Fibroblast of skin of left biceps (primary cell): ENCODE measurements at regions not wholly inside any gene's neighbourhood (a gene's known extent, or its start where the extent isn't known, plus 50 kb on each side); places are given as distances from the start of the nearest gene placed in this dataset.

Experiments
- DNase-seq, 2 experiments: peaks; one replicate each; pipeline ENCODE4 v3.0.0-alpha.2; 2013; ENCODE audit warnings: low read depth in 2 of 2

GRCh38 chr18:41754332-41754731, 200.7 kb upstream of the PIK3C3 start:
- no peak for DNase-seq

- no peak for DNase-seq
Measured at GRCh38 chr18:41753826-41754225, 201.2 kb upstream of the PIK3C3 start.

- no peak for DNase-seq
Measured at GRCh38 chr18:41752826-41753225, 202.2 kb upstream of the PIK3C3 start.

- DNase-seq = no peak
Measured at GRCh38 chr18:41751652-41752051, 203.4 kb upstream of the PIK3C3 start.

GRCh38 chr18:41751161-41751560, 203.9 kb upstream of the PIK3C3 start:
- DNase-seq = no peak

GRCh38 chr18:41747723-41748242, 207.3 kb upstream of the PIK3C3 start:
- no peak for DNase-seq

- DNase-seq = peak in 1 of 2 experiments; percentile 15
Measured at GRCh38 chr18:41745166-41746049, 209.6 kb upstream of the PIK3C3 start.

- no peak for DNase-seq
Measured at GRCh38 chr18:41744421-41745030, 210.5 kb upstream of the PIK3C3 start.

GRCh38 chr18:41737218-41737617, 217.8 kb upstream of the PIK3C3 start:
- DNase-seq = no peak

- DNase-seq = no peak
Measured at GRCh38 chr18:41734917-41735316, 220.1 kb upstream of the PIK3C3 start.

GRCh38 chr18:41732356-41732755, 222.7 kb upstream of the PIK3C3 start:
- no peak for DNase-seq

- DNase-seq = no peak
Measured at GRCh38 chr18:41731884-41732283, 223.2 kb upstream of the PIK3C3 start.

GRCh38 chr18:41724195-41724594, 230.8 kb upstream of the PIK3C3 start:
- no peak for DNase-seq

- no peak for DNase-seq
Measured at GRCh38 chr18:41721103-41721790, 233.8 kb upstream of the PIK3C3 start.

GRCh38 chr18:41720226-41720625, 234.8 kb upstream of the PIK3C3 start:
- no peak for DNase-seq

- no peak for DNase-seq
Measured at GRCh38 chr18:41719808-41720207, 235.2 kb upstream of the PIK3C3 start.

- DNase-seq = no peak
Measured at GRCh38 chr18:41714872-41715271, 240.2 kb upstream of the PIK3C3 start.

- no peak for DNase-seq
Measured at GRCh38 chr18:41713969-41714825, 240.8 kb upstream of the PIK3C3 start.

GRCh38 chr18:41706301-41706700, 248.7 kb upstream of the PIK3C3 start:
- DNase-seq = no peak

- DNase-seq = peak; percentile 30 to 49
Measured at GRCh38 chr18:41703744-41704530, 251.1 kb upstream of the PIK3C3 start.

- no peak for DNase-seq
Measured at GRCh38 chr18:41700416-41700815, 254.6 kb upstream of the PIK3C3 start.
